CD14-positive monocyte (primary cell): ENCODE measurements at regions not wholly inside any gene's neighbourhood (a gene's known extent, or its start where the extent isn't known, plus 50 kb on each side); places are given as distances from the start of the nearest gene placed in this dataset.

Experiments
- DNase-seq, 3 donors: peaks; one replicate each; pipeline ENCODE4 v3.0.0-alpha.2; 2011 to 2022
- H2AFZ ChIP-seq: 2 replicates; pipeline ENCODE4 v1.6.0; 2012; ENCODE audit warnings: mild to moderate bottlenecking, low read depth, low read length, inconsistent platforms; ENCODE audit not compliant: insufficient read depth, poor library complexity, severe bottlenecking
- H3K27ac ChIP-seq, 2 donors: 1 replicate in 1 of 2; 2 replicates in 1 of 2; pipeline ENCODE4 v1.5.1; 2012 to 2013; ENCODE audit warnings: low read length in 2 of 2, control low read depth in 1 of 2, inconsistent platforms in 1 of 2, low read depth in 1 of 2, mild to moderate bottlenecking in 1 of 2
- H3K27me3 ChIP-seq, 2 donors: one replicate each; pipeline versions ENCODE4 v1.6.0 to v1.6.1; 2011 to 2013; ENCODE audit warnings: low read length in 2 of 2; ENCODE audit not compliant: control insufficient read depth in 2 of 2, insufficient read depth in 2 of 2
- H3K36me3 ChIP-seq, 2 donors: replicated peaks in 1 of 2; 1 replicate in 1 of 2; 2 replicates in 1 of 2; pipeline versions ENCODE4 v1.5.1 to v1.6.1; 2012 to 2013; ENCODE audit warnings: low read length in 2 of 2, control low read depth in 1 of 2, inconsistent platforms in 1 of 2, mild to moderate bottlenecking in 1 of 2; ENCODE audit not compliant: insufficient read depth in 2 of 2, control insufficient read depth in 1 of 2
- H3K4me1 ChIP-seq, 2 donors: 1 replicate in 1 of 2; 2 replicates in 1 of 2; pipeline versions ENCODE4 v1.5.1 to v1.6.1; 2012 to 2013; ENCODE audit warnings: low read length in 2 of 2, control low read depth in 1 of 2, inconsistent platforms in 1 of 2, mild to moderate bottlenecking in 1 of 2, moderate library complexity in 1 of 2; ENCODE audit not compliant: insufficient read depth in 2 of 2, control insufficient read depth in 1 of 2
- H3K4me2 ChIP-seq: replicated peaks from 2 replicates; pipeline ENCODE3; 2012; ENCODE audit warnings: low read length, moderate library complexity, mild to moderate bottlenecking; ENCODE audit not compliant: poor library complexity, severe bottlenecking; ENCODE audit errors: extremely low read depth
- H3K4me3 ChIP-seq, 3 experiments: fragments of 200-600 bp in 1 of 3; sonication (generic) in 1 of 3; replicated peaks in 1 of 3; 1 replicate in 2 of 3; 2 replicates in 1 of 3; pipeline ENCODE4 v1.5.1; 2011 to 2013; ENCODE audit warnings: low read length in 3 of 3, mild to moderate bottlenecking in 3 of 3, control low read depth in 2 of 3, low read depth in 2 of 3, inconsistent platforms in 1 of 3, moderate library complexity in 1 of 3
- H3K79me2 ChIP-seq: 2 replicates; pipeline ENCODE4 v1.6.0; 2012; ENCODE audit warnings: mild to moderate bottlenecking, control low read depth, inconsistent platforms, low read length, moderate library complexity; ENCODE audit not compliant: insufficient read depth
- H3K9ac ChIP-seq: 2 replicates; pipeline ENCODE4 v1.6.0; 2017; ENCODE audit warnings: low read length, mild to moderate bottlenecking; ENCODE audit not compliant: insufficient read depth, poor library complexity, severe bottlenecking
- H3K9me3 ChIP-seq, 2 donors: replicated peaks in 1 of 2; 1 replicate in 1 of 2; 2 replicates in 1 of 2; pipeline versions ENCODE4 v1.5.1 to v1.6.1; 2012 to 2013; ENCODE audit warnings: low read length in 2 of 2, control low read depth in 1 of 2; ENCODE audit not compliant: control insufficient read depth in 1 of 2, insufficient read depth in 1 of 2
- H4K20me1 ChIP-seq: 2 replicates; pipeline ENCODE4 v1.6.0; 2012; ENCODE audit warnings: mild to moderate bottlenecking, low read length, control low read depth, moderate library complexity; ENCODE audit not compliant: insufficient read depth
- H3K27ac Mint-ChIP-seq, 7 donors: one replicate each; pipeline ENCODE4 v1.8.0; 2020; ENCODE audit warnings: mild to moderate bottlenecking in 7 of 7, mixed read lengths in 7 of 7, moderate library complexity in 6 of 7, inconsistent platforms in 2 of 7
- H3K27me3 Mint-ChIP-seq, 3 donors: one replicate each; pipeline ENCODE4 v1.8.0; 2021 to 2022; ENCODE audit warnings: low read depth in 3 of 3, mild to moderate bottlenecking in 3 of 3, mixed read lengths in 3 of 3, moderate library complexity in 3 of 3, inconsistent platforms in 1 of 3
- H3K36me3 Mint-ChIP-seq, 2 donors: one replicate each; pipeline ENCODE4 v1.8.0; 2020; ENCODE audit warnings: mixed read lengths in 2 of 2, inconsistent platforms in 1 of 2, mild to moderate bottlenecking in 1 of 2
- H3K4me1 Mint-ChIP-seq: one replicate; pipeline ENCODE4 v1.8.0; 2020; ENCODE audit warnings: mild to moderate bottlenecking, mixed read lengths
- H3K4me3 Mint-ChIP-seq, 2 donors: one replicate each; pipeline ENCODE4 v1.8.0; 2020; ENCODE audit warnings: mild to moderate bottlenecking in 2 of 2, mixed read lengths in 2 of 2, moderate library complexity in 1 of 2
- H3K9me3 Mint-ChIP-seq, 7 donors: one replicate each; pipeline ENCODE4 v1.8.0; 2020 to 2022; ENCODE audit warnings: mixed read lengths in 7 of 7, mild to moderate bottlenecking in 6 of 7, moderate library complexity in 6 of 7, inconsistent platforms in 2 of 7
- CTCF ChIP-seq: fragments of 200-600 bp; IDR thresholded peaks from one replicate; pipeline ENCODE4 v1.8.0; 2022; ENCODE audit warnings: antibody characterized with exemption, mild to moderate bottlenecking
- WGBS: methylation state at CpG from one replicate; pipeline ENCODE4 v1.1.5; 2013; ENCODE audit warnings: missing lambda C conversion rate; ENCODE audit not compliant: insufficient coverage; 5-methylcytosine and 5-hydroxymethylcytosine counted together
- intact Hi-C, 2 donors: fragments of 100-400 bp; cut with micrococcal nuclease; formaldehyde crosslinking; loops; one replicate each; pipeline versions ENCODE4 v1.15.0 to v1.15.1; 2023

GRCh38 chr3:146845361-146845760 lies 240.2 kb upstream of the PLSCR5 start:
- Histone ChIP-seq H3K27ac (no peak overlapping the region), H3K9me3 (no peaks in the 10 kb centered on the region), H3K79me2 (no peaks in the 10 kb centered on the region), H3K36me3 (no peaks in the 10 kb centered on the region), H4K20me1 (no peaks in the 10 kb centered on the region), H3K4me2 (no peak overlapping the region), H3K4me1 (no peaks in the 10 kb centered on the region), H3K9ac (no peak overlapping the region), H3K27me3 (no peaks in the 10 kb centered on the region), H2AFZ (no peak overlapping the region), H3K4me3 (no peak overlapping the region)
- Mint-ChIP-seq H3K36me3 (no peaks in the 10 kb centered on the region), H3K4me1 (no peaks in the 10 kb centered on the region), H3K4me3 (no peak overlapping the region), H3K27me3 (no peaks in the 10 kb centered on the region), H3K9me3 (no peaks in the 10 kb centered on the region), H3K27ac (no peak overlapping the region)
- no peak for DNase-seq
- intact Hi-C loops: no loop called here
- TF ChIP-seq CTCF: no peak
- 100% methylated on average over 2 of the region's 3 CpGs for WGBS

- no peak overlapping the region for H3K4me3 Mint-ChIP-seq
- no peak overlapping the region for H3K27ac Mint-ChIP-seq
- Histone ChIP-seq H3K4me3 (no peak overlapping the region), H3K4me1 (no peaks in the 10 kb centered on the region), H4K20me1 (no peaks in the 10 kb centered on the region), H3K9ac (no peak overlapping the region), H3K79me2 (no peaks in the 10 kb centered on the region), H3K9me3 (no peaks in the 10 kb centered on the region), H3K36me3 (no peaks in the 10 kb centered on the region), H3K4me2 (no peak overlapping the region), H3K27ac (no peak overlapping the region), H3K27me3 (no peaks in the 10 kb centered on the region), H2AFZ (no peak overlapping the region)
- H3K27me3 Mint-ChIP-seq: no peaks in the 10 kb centered on the region
- no peak for TF ChIP-seq CTCF
- H3K9me3 Mint-ChIP-seq: no peaks in the 10 kb centered on the region
- DNase-seq: no peak
- no peaks in the 10 kb centered on the region for H3K36me3 Mint-ChIP-seq
- WGBS: no CpG with 5 or more reads among the region's 1 CpG
- intact Hi-C loops: no loop called here
- H3K4me1 Mint-ChIP-seq: no peaks in the 10 kb centered on the region
Observed at GRCh38 chr3:146843476-146843875, 238.3 kb upstream of the PLSCR5 start.
